GM23338 (cell line): ENCODE measurements at regions not wholly inside any gene's neighbourhood (a gene's known extent, or its start where the extent isn't known, plus 50 kb on each side); places are given as distances from the start of the nearest gene placed in this dataset.

Experiments used
- ATAC-seq: fragments of 200-7000 bp; cut with Tn5 transposase; 3 replicates; pipeline ENCODE4 v1.9.1; 2020
- DNase-seq: peaks from one replicate; pipeline ENCODE4 v3.0.0-alpha.2; 2015; ENCODE audit warnings: low spot score
- H2AFZ ChIP-seq: fragments of 200-600 bp; sonication (generic); 2 replicates; pipeline ENCODE4 v1.8.0; 2016; ENCODE audit warnings: antibody characterized with exemption, mild to moderate bottlenecking, moderate library complexity
- H3F3A ChIP-seq: fragments of 200-600 bp; sonication (generic); replicated peaks from 2 replicates; pipeline ENCODE4 v1.8.0; 2017; ENCODE audit warnings: antibody characterized with exemption, mixed run types, low read depth
- H3K27ac ChIP-seq: fragments of 200-600 bp; sonication (generic); 2 replicates; pipeline ENCODE4 v1.6.1; 2016; ENCODE audit warnings: low read depth
- H3K27me3 ChIP-seq: fragments of 200-600 bp; sonication (generic); 2 replicates; pipeline ENCODE4 v1.8.0; 2016; ENCODE audit warnings: mild to moderate bottlenecking, mixed run types, moderate library complexity; ENCODE audit not compliant: insufficient read depth
- H3K36me3 ChIP-seq: fragments of 200-600 bp; sonication (generic); 2 replicates; pipeline ENCODE4 v1.8.0; 2016; ENCODE audit warnings: mild to moderate bottlenecking; ENCODE audit not compliant: insufficient read depth
- H3K4me1 ChIP-seq: fragments of 200-600 bp; sonication (generic); 2 replicates; pipeline ENCODE4 v1.8.0; 2016; ENCODE audit warnings: mild to moderate bottlenecking, moderate library complexity; ENCODE audit not compliant: insufficient read depth
- H3K4me2 ChIP-seq: fragments of 200-600 bp; sonication (generic); 2 replicates; pipeline ENCODE4 v1.7.1; 2017; ENCODE audit warnings: mixed run types
- H3K4me3 ChIP-seq: fragments of 200-600 bp; sonication (generic); 2 replicates; pipeline ENCODE4 v1.6.1; 2016; ENCODE audit warnings: mixed run types
- H3K79me2 ChIP-seq: fragments of 200-600 bp; sonication (generic); replicated peaks from 2 replicates; pipeline ENCODE4 v1.8.0; 2017; ENCODE audit warnings: mild to moderate bottlenecking; ENCODE audit not compliant: insufficient read depth
- H3K9me2 ChIP-seq: fragments of 200-600 bp; sonication (generic); 2 replicates; pipeline ENCODE4 v1.8.0; 2017; ENCODE audit not compliant: insufficient read depth
- H4K20me1 ChIP-seq: fragments of 200-600 bp; sonication (generic); replicated peaks from 2 replicates; pipeline ENCODE4 v1.8.0; 2017; ENCODE audit warnings: mild to moderate bottlenecking; ENCODE audit not compliant: insufficient read depth
- H3K27ac Mint-ChIP-seq: 2 replicates; pipeline ENCODE4 v1.8.0; 2020; ENCODE audit warnings: inconsistent platforms, mild to moderate bottlenecking, moderate library complexity, mixed read lengths
- H3K27me3 Mint-ChIP-seq: 3 replicates; pipeline ENCODE4 v1.8.0; 2022; ENCODE audit warnings: low read depth, mild to moderate bottlenecking, moderate library complexity, mixed read lengths, inconsistent platforms; ENCODE audit not compliant: insufficient read depth, poor library complexity
- H3K36me3 Mint-ChIP-seq: 3 replicates; pipeline ENCODE4 v1.8.0; 2021; ENCODE audit warnings: low read depth, mild to moderate bottlenecking, inconsistent platforms, moderate library complexity, mixed read lengths
- H3K4me1 Mint-ChIP-seq: 3 replicates; pipeline ENCODE4 v1.8.0; 2020; ENCODE audit warnings: mild to moderate bottlenecking, inconsistent platforms, mixed read lengths
- H3K4me3 Mint-ChIP-seq: 3 replicates; pipeline ENCODE4 v1.8.0; 2021; ENCODE audit warnings: moderate library complexity, mild to moderate bottlenecking, inconsistent platforms, mixed read lengths
- H3K9me3 Mint-ChIP-seq: 3 replicates; pipeline ENCODE4 v1.8.0; 2020; ENCODE audit warnings: moderate library complexity, mild to moderate bottlenecking, inconsistent platforms, mixed read lengths
- CREB1 ChIP-seq: fragments of 250-450 bp; sonication (Bioruptor Pico); IDR thresholded peaks from 2 replicates; pipeline ENCODE4 v1.5.0; 2020; ENCODE audit warnings: low read depth, mild to moderate bottlenecking, moderate library complexity
- EZH2 ChIP-seq: fragments of 200-600 bp; sonication (generic); IDR thresholded peaks from one replicate; pipeline ENCODE4 v1.8.0; 2017; ENCODE audit warnings: antibody characterized with exemption, mild to moderate bottlenecking, low read depth; ENCODE audit not compliant: unreplicated experiment
- EZH2phosphoT487 ChIP-seq: fragments of 200-600 bp; sonication (generic); IDR thresholded peaks from one replicate; pipeline ENCODE4 v1.8.1; 2018; ENCODE audit warnings: antibody characterized with exemption; ENCODE audit not compliant: unreplicated experiment
- POLR2AphosphoS5 ChIP-seq: IDR thresholded peaks from 2 replicates; pipeline ENCODE4 v1.6.1; 2016; ENCODE audit warnings: antibody characterized with exemption, low read depth
- STAT1 ChIP-seq: IDR thresholded peaks from one replicate; pipeline ENCODE4 v1.6.1; 2016; ENCODE audit warnings: antibody characterized with exemption; ENCODE audit not compliant: unreplicated experiment
- ZNF114 ChIP-seq: fragments of 250-450 bp; sonication (Bioruptor Pico); IDR thresholded peaks from 2 replicates; pipeline ENCODE4 v1.5.0; 2020; ENCODE audit warnings: mild to moderate bottlenecking, moderate library complexity
- ZNF331 ChIP-seq: fragments of 250-450 bp; sonication (Bioruptor Pico); IDR thresholded peaks from 2 replicates; pipeline ENCODE4 v1.5.0; 2020; ENCODE audit warnings: low read depth, mild to moderate bottlenecking, moderate library complexity
- TF ChIP-seq, protein P1 (sequence below), 2 experiments: fragments of 200-600 bp in 1 of 2; sonication (generic) in 1 of 2; conservative IDR thresholded peaks; 2 replicates each; pipeline versions ENCODE4 v1.5.1 to v1.6.1; 2016 to 2017; ENCODE audit warnings: antibody characterized with exemption in 2 of 2, low read depth in 2 of 2, mild to moderate bottlenecking in 2 of 2, moderate library complexity in 1 of 2
- TF ChIP-seq, protein P2 (sequence below): fragments of 250-450 bp; sonication (Bioruptor Pico); IDR thresholded peaks from 2 replicates; pipeline ENCODE4 v1.5.0; 2020; ENCODE audit warnings: mild to moderate bottlenecking, moderate library complexity

DNA sequence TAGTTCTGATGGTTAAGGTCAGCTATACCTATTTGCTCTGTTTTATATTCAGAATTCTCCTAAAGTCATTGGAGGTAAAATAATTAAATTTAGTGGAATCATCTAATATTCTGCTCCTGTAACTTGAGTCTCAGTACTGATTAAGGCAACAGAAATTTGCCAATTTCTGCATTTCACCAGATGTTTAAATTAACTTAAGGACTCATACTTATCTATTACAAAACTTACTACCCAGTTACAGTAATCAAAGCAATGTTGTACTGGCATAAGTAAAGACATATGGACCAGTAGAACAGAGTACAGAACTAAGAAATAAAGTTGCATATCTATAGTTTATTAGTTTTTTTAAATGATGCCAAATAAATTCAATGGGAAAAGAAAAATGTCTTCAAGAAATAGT lies 1043.8 kb downstream of the OTOL1 start:
- TF ChIP-seq EZH2phosphoT487: no peak
- no peak for TF ChIP-seq POLR2AphosphoS5
- no peak for TF ChIP-seq ZNF331 (CRISPR knock-in tag)
- no peak for TF ChIP-seq EZH2
- TF ChIP-seq, protein P1, sequence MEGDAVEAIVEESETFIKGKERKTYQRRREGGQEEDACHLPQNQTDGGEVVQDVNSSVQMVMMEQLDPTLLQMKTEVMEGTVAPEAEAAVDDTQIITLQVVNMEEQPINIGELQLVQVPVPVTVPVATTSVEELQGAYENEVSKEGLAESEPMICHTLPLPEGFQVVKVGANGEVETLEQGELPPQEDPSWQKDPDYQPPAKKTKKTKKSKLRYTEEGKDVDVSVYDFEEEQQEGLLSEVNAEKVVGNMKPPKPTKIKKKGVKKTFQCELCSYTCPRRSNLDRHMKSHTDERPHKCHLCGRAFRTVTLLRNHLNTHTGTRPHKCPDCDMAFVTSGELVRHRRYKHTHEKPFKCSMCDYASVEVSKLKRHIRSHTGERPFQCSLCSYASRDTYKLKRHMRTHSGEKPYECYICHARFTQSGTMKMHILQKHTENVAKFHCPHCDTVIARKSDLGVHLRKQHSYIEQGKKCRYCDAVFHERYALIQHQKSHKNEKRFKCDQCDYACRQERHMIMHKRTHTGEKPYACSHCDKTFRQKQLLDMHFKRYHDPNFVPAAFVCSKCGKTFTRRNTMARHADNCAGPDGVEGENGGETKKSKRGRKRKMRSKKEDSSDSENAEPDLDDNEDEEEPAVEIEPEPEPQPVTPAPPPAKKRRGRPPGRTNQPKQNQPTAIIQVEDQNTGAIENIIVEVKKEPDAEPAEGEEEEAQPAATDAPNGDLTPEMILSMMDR (conservative IDR thresholded peaks at IDR 0.05; ENCODE audit: low read depth in 2 of 2): no peak
- TF ChIP-seq CREB1 (CRISPR knock-in tag): no peak
- TF ChIP-seq ZNF114 (CRISPR knock-in tag): no peak
- no peak for TF ChIP-seq STAT1
- TF ChIP-seq, protein P2, sequence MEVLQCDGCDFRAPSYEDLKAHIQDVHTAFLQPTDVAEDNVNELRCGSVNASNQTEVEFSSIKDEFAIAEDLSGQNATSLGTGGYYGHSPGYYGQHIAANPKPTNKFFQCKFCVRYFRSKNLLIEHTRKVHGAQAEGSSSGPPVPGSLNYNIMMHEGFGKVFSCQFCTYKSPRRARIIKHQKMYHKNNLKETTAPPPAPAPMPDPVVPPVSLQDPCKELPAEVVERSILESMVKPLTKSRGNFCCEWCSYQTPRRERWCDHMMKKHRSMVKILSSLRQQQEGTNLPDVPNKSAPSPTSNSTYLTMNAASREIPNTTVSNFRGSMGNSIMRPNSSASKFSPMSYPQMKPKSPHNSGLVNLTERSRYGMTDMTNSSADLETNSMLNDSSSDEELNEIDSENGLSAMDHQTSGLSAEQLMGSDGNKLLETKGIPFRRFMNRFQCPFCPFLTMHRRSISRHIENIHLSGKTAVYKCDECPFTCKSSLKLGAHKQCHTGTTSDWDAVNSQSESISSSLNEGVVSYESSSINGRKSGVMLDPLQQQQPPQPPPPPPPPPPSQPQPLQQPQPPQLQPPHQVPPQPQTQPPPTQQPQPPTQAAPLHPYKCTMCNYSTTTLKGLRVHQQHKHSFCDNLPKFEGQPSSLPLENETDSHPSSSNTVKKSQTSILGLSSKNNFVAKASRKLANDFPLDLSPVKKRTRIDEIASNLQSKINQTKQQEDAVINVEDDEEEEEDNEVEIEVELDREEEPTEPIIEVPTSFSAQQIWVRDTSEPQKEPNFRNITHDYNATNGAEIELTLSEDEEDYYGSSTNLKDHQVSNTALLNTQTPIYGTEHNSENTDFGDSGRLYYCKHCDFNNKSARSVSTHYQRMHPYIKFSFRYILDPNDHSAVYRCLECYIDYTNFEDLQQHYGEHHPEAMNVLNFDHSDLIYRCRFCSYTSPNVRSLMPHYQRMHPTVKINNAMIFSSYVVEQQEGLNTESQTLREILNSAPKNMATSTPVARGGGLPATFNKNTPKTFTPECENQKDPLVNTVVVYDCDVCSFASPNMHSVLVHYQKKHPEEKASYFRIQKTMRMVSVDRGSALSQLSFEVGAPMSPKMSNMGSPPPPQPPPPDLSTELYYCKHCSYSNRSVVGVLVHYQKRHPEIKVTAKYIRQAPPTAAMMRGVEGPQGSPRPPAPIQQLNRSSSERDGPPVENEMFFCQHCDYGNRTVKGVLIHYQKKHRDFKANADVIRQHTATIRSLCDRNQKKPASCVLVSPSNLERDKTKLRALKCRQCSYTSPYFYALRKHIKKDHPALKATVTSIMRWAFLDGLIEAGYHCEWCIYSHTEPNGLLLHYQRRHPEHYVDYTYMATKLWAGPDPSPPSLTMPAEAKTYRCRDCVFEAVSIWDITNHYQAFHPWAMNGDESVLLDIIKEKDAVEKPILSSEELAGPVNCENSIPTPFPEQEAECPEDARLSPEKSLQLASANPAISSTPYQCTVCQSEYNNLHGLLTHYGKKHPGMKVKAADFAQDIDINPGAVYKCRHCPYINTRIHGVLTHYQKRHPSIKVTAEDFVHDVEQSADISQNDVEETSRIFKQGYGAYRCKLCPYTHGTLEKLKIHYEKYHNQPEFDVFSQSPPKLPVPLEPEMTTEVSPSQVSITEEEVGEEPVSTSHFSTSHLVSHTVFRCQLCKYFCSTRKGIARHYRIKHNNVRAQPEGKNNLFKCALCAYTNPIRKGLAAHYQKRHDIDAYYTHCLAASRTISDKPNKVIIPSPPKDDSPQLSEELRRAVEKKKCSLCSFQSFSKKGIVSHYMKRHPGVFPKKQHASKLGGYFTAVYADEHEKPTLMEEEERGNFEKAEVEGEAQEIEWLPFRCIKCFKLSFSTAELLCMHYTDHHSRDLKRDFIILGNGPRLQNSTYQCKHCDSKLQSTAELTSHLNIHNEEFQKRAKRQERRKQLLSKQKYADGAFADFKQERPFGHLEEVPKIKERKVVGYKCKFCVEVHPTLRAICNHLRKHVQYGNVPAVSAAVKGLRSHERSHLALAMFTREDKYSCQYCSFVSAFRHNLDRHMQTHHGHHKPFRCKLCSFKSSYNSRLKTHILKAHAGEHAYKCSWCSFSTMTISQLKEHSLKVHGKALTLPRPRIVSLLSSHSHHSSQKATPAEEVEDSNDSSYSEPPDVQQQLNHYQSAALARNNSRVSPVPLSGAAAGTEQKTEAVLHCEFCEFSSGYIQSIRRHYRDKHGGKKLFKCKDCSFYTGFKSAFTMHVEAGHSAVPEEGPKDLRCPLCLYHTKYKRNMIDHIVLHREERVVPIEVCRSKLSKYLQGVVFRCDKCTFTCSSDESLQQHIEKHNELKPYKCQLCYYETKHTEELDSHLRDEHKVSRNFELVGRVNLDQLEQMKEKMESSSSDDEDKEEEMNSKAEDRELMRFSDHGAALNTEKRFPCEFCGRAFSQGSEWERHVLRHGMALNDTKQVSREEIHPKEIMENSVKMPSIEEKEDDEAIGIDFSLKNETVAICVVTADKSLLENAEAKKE (CRISPR knock-in tag): no peak
- Mint-ChIP-seq H3K36me3 (no peaks in the 10 kb centered on the region), H3K4me3 (no peak overlapping the region), H3K9me3 (no peaks in the 10 kb centered on the region), H3K27me3 (no peaks in the 10 kb centered on the region), H3K4me1 (no peaks in the 10 kb centered on the region; the same call in 2 of the 3 replicates), H3K27ac (no peak overlapping the region)
- H2AFZ ChIP-seq: no peak overlapping the region
- no peak for ATAC-seq
- H3K4me1 ChIP-seq: no peaks in the 10 kb centered on the region
- no peaks in the 10 kb centered on the region for H3K27me3 ChIP-seq
- H3F3A ChIP-seq: no peaks in the 10 kb centered on the region
- no peak overlapping the region for H3K27ac ChIP-seq
- DNase-seq: no peak
- no peak overlapping the region for H3K4me2 ChIP-seq
- no peaks in the 10 kb centered on the region for H4K20me1 ChIP-seq
- no peaks in the 10 kb centered on the region for H3K9me2 ChIP-seq
- no peaks in the 10 kb centered on the region for H3K79me2 ChIP-seq
- H3K36me3 ChIP-seq: no peaks in the 10 kb centered on the region
- H3K4me3 ChIP-seq: no peak overlapping the region
